HG03575 (cell line): ENCODE measurements at regions not wholly inside any gene's neighbourhood (a gene's known extent, or its start where the extent isn't known, plus 50 kb on each side); places are given as distances from the start of the nearest gene placed in this dataset.
"Not testable (repeated sequence)": the region's sequence is repeated elsewhere in the genome, so short reads cannot be mapped to it uniquely, and the experiment has no call there.

Experiments
- ATAC-seq: cut with Tn5 transposase; IDR thresholded peaks from one replicate; pipeline ENCODE4 v1.9.1; 2021; ENCODE audit not compliant: unreplicated experiment, insufficient number of reproducible peaks, low FRiP score; ENCODE audit errors: extremely low read depth

DNA sequence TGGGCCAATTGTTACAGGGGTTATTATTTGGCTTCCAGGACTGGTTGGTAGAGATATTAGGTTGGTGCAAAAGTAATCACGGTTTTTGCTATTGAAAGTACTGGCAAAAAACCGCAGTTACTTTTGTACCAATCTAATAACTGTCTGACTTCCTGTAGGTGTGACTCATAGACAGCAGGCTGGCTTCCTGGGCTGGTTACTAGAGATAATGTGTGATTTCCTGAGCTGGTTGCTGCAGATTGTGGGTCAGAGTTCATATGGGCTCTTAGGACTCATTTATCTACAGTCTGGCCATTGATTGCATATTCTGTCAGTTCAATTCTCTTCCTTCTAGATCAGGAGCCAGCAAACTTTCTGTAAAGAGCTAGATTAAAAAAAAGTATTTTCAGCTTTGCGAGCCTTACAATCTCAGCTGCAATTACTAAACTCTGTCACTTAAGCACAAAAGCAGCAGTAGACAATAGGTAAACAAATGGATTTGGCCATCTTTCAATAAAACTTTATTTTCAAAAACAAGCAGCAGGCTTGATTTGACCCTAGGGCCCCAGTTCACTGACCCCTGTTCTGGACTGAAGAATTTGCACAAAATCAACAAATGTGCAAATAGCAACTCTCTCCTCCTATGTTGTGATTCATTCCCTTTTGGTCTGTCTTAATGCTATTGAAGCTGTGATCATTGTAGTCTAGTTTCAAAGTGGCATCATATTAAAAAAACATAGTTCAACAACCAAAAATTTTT is 50.8 kb upstream of the BOD1L1 start:
- ATAC-seq: no peak

DNA sequence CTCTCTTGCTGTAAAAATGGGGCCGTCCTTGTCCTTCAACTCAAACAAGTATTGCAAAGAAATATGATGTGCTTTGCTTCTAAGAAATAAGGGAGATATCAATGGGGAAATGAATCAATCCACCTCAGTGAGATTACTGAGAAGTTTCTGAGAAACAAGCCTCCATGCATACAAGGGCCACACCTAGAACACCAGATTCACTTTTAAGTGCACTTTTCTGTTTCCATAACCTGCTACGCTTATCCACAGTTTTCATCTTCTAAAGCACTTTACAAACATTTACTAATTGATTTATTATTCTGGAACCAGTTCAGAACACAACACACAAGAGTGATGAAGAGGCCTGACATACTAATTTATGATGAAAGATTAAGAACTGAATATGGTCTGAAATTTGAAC is 54.0 kb upstream of the BOD1L1 start:
- no peak for ATAC-seq

- no peak for ATAC-seq
Measured at GRCh38 chr4:13694256-13694655, 66.7 kb upstream of the BOD1L1 start.

GRCh38 chr4:13698296-13698695 is 70.8 kb upstream of the BOD1L1 start:
- no peak for ATAC-seq

- no peak for ATAC-seq
Measured at GRCh38 chr4:13700021-13700857, 72.7 kb upstream of the BOD1L1 start.

GRCh38 chr4:13700858-13701140 is 73.3 kb upstream of the BOD1L1 start:
- not testable (repeated sequence) for ATAC-seq

DNA sequence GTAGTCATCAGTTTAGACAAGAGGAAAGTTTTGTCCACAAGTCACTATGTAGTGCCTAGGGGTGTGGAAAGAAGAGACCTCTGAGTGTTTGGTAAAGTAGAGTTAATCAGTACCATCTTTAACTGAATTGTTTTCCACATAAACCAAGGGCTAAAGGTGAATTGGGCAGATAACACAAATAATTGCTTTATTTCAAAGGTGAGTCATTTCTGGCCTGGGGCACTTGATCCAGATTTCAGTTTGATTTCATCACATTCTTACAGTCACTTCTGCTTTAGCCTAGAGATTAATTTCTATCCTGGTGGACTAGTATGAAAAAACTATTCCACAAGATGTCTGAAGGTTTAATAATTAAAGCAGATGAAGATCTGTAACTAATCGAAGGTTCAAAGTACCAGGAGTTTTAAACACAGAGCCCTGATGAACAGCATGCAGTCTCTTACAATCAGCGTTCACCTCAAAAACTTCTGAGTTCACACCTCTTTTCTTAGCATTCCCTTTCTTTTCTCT is 74.5 kb upstream of the BOD1L1 start:
- no peak for ATAC-seq

DNA sequence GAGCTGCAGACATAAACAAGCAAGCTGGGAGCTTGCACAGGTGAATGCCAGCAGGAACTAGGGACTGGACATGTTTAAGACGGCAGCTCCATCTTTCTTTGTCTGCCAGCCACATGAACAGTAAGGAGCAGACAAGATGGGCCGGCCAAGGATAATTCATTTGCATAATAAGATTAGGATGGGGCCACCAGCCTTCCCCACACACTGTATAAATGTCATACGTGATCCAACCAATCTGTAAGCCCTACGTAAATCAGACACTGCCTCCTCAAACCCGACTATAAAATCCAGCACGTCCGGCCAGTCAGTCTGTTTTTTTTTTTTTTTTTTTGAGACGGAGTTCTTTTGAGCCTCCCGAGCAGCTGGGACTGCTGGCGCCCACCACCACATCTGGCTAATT is 75.6 kb upstream of the BOD1L1 start:
- no peak for ATAC-seq

GRCh38 chr4:13704035-13704434 is 76.5 kb upstream of the BOD1L1 start:
- no peak for ATAC-seq

GRCh38 chr4:13704761-13705160 is 77.2 kb upstream of the BOD1L1 start:
- ATAC-seq: no peak

GRCh38 chr4:13705521-13706041 is 78.1 kb upstream of the BOD1L1 start:
- no peak for ATAC-seq

GRCh38 chr4:13706120-13706519 is 78.6 kb upstream of the BOD1L1 start:
- no peak for ATAC-seq

- no peak for ATAC-seq
Measured at GRCh38 chr4:13706716-13707115, 79.2 kb upstream of the BOD1L1 start.

DNA sequence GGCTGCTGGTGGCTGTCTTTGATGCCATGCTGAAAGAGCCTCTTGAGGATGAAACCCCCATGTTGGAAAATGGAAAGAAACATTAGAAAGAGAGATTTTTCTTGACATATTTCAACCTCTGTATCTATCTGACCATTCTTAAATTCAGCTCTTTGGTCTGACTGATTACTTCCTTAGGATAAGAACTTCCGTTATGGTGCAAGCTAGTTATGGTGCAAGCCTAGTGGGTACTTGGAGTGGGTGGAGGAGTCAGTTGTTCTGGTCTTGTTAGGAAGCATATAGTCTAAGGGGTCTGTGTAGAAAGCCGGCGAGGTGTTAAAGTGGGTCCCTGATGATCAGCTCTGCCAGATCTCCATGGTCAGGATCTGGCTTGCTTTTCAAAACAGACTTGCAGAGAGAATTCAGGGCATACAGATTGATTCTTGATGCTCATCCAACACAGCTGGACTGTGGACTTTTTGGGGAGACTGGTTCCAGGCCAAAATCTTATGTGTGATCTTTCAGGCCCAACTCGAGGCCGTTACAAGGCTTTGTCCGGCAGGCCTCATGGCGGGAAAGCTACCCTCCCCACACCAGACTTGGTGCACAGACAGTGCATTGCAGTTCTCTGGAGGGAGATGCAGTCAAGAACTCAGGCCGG is 82.8 kb upstream of the BOD1L1 start:
- no peak for ATAC-seq

GRCh38 chr4:13711233-13711785 is 83.8 kb upstream of the BOD1L1 start:
- ATAC-seq: no peak

- ATAC-seq: no peak
Measured at GRCh38 chr4:13721894-13722293, 94.4 kb upstream of the BOD1L1 start.

GRCh38 chr4:13722649-13723048 is 95.1 kb upstream of the BOD1L1 start:
- ATAC-seq: no peak

DNA sequence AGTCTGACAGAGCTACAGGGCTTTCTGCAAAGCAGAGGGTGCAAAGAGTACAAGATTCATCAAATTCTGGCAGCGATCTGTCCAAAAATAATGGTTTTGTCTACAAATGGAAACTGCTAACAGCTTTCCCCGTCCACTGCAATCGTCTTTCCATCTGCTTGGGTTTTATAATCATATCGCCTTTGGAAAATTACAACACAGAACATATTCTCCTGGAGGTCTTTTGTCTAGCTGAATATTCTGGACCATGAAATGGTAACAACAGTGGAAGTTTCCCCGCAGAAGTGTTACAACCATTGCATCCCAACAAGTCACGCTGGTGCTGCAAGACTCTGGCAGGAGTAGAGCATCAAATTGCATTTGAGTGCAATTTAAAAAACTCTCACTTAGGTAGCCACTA is 101.2 kb upstream of the BOD1L1 start:
- ATAC-seq: no peak

- ATAC-seq: no peak
Measured at GRCh38 chr4:13731019-13731418, 103.5 kb upstream of the BOD1L1 start.
